Kidney glomerular epithelial cell (primary cell): ENCODE measurements at regions not wholly inside any gene's neighbourhood (a gene's known extent, or its start where the extent isn't known, plus 50 kb on each side); places are given as distances from the start of the nearest gene placed in this dataset.
"Not testable (repeated sequence)": the region's sequence is repeated elsewhere in the genome, so short reads cannot be mapped to it uniquely, and the experiment has no call there.

Experiments
- DNase-seq: peaks from one replicate; lab custom pipeline; 2025; lab: John Stamatoyannopoulos, UW

- not testable (repeated sequence) for DNase-seq
These were observed 1063.2 kb downstream of the DNAJB9 start for GRCh38 chr7:109632890-109633289.

- DNase-seq, result no peak
These were observed 1065.7 kb downstream of the DNAJB9 start for GRCh38 chr7:109635374-109635773.

DNA sequence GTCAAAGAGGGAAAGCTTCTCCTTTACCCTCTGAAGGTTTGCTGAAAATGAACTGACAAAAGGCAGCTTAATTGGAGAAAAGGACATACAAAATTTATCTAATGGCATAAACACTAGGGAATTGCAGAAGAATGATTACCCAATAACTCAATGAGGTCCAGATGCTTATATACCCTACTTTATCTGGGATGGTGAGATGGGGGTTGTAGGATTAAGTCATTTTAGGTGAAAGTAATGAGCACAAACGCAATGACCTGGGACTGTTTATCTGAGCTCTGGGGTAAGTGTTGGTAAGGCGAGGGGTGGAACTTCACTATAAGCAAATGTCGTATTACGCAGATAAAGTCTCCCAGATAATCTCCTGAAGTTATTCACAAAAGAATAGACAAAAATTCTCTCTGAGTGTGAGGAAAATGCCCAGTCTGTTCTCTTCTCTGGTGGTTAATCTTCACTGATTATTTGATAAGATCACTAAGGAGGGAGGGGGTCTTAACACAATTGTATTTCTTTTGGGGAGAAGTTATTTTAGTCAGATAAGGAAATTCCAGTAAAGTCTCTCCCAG lies 1067.8 kb downstream of the DNAJB9 start:
- DNase-seq, result no peak

- DNase-seq, result no peak
These were observed 1068.6 kb downstream of the DNAJB9 start for GRCh38 chr7:109638321-109638720.

- DNase-seq, result no peak
These were observed 1069.9 kb downstream of the DNAJB9 start for GRCh38 chr7:109639561-109639960.

- DNase-seq, result no peak
These were observed 1071.8 kb downstream of the DNAJB9 start for GRCh38 chr7:109641445-109641844.

DNA sequence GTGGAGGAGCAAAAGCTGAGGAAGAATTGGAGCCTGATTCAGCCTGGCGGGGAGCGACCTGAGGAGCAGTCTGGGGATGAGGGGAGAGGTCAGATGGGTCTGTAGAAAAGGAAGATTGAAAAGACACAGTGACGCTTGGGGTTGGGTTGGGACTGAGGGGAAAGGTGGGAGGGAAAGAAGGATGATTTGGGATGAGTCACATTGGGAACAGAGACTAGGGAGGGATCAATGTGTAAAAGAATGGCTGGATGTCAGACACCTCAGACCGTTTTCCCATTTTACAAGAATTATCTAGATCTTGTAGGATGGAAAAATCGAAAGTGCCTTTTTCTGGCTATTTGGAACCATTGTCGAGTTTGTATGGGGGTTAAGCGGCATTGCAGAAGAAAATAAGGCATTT lies 1076.5 kb downstream of the DNAJB9 start:
- DNase-seq, result no peak

GRCh38 chr7:109646594-109646993 lies 1076.9 kb downstream of the DNAJB9 start:
- DNase-seq, result not testable (repeated sequence)

DNA sequence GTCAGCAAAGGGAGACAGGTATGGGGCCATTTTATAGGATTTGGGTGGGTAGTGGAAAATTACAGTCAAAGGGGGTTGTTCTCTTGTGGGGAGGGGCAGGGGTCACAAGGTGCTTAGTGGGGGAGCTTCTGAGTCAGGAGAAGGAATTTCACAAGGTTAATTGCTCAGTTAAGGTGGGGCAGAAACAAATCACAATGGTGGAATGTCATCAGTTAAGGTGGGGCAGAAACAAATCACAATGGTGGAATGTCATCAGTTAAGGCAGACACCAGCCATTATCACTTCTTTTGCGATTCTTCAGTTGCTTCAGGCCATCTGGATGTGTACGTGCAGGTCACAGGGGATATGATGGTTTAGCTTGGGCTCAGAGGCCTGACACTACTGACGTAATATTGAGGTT lies 1077.6 kb downstream of the DNAJB9 start:
- DNase-seq, result not testable (repeated sequence)

DNA sequence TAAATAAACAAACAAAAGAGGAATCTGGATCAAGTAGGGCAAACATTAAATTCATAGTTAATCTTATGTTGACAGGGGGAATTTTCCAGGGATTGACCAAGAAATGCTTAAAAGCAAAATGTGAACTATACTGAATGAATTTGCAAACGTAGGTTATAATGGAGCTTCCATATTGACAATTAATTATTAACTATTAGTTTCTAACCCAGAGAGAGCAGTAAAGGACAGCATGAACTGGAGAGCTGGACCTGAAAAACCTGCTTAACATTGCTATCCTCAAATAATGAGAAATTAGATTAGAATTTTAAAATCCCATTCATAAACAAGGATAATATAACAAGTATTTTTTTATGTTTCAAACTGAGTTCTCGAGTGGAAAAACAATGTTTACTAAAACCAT lies 1089.6 kb downstream of the DNAJB9 start:
- DNase-seq, result no peak

- no peak for DNase-seq
These were observed 1090.7 kb downstream of the DNAJB9 start for GRCh38 chr7:109660401-109660800.

- DNase-seq, result no peak
These were observed 1094.1 kb downstream of the DNAJB9 start for GRCh38 chr7:109663806-109664205.

DNA sequence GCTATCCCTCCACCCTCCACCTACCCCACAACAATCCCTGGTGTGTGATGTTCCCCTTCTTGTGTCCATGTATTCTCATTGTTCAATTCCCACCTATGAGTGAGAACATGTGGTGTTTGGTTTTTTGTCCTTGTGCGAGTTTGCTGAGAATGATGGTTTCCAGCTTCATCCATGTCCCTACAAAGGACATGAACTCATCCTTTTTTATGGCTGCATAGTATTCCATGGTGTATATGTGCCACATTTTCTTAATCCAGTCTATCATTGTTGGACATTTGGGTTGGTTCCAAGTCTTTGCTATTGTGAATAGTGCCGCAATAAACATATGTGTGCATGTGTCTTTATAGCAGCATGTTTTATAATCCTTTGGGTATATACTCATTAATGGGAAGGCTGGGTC lies 1117.6 kb downstream of the DNAJB9 start:
- not testable (repeated sequence) for DNase-seq

DNA sequence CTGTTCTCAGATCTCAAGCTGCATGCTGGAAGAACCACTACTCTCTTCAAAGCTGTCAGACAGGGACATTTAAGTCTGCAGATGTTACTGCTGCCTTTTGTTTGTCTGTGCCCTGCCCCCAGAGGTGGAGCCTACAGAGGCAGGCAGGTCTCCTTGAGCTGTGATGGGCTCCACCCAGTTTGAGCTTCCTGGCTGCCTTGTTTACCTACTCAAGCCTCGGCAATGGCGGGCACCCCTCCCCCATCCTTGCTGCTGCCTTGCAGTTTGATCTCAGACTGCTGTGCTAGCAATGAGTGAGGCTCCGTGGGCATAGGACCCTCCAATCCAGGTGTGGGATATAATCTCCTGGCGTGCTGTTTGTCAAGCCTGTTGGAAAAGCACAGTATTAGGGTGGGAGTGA lies 1122.9 kb downstream of the DNAJB9 start:
- DNase-seq, result not testable (repeated sequence)

GRCh38 chr7:109694149-109695071 lies 1124.7 kb downstream of the DNAJB9 start:
- DNase-seq, result no peak

DNA sequence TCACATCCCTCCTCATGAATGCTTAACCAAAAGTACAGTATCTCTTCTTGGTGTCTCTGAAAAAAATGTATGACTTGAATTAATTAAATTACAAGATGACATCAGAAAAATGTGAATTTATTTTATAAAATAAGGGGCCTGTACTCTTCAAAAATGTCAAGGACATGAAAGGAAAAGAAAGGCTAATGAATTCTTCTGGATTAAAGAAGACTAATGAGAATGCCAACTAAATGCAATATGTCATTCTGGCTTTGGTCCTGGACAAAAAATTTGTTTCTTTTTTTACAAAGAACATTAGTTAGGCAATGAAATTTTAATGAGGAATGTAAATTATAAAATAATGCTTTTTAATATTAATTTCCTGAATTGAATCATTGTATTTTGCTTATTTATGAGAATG lies 1125.7 kb downstream of the DNAJB9 start:
- no peak for DNase-seq

DNA sequence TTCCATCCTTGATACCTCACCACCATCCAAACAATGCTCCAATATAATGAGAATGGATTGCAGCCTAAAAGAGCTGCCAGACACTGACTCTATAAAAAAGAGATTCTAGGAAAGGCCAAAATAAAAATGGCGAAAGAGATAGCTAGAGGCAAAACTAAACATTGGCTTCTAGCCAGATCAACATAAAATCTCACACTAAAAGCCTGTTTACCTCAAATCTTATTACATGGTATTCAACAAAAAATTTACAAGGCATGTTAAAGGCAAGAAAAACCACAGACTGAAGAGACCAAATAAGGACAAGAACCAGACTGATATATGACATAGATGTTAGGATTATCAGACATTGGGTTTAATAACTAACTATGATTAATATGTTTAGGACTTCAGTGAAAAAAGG lies 1127.0 kb downstream of the DNAJB9 start:
- no peak for DNase-seq

DNA sequence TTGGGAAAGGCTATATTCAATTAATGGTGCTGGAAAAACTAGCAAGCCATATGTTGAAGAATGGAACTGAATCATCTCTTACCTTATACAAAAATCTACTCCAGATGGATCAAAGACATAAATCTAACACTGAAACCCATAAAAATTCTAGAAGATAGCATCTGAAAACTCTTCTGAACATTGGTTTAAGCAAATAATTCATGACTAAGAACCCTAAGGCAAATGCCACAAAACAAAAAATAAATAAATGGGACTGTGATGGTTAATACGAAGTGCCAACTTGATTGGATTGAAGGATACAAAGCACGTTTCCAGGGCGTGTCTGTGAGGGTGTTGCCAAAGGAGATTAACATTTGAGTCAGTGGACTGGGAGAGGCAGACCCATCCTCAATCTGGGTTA lies 1130.0 kb downstream of the DNAJB9 start:
- no peak for DNase-seq

- DNase-seq, result no peak
These were observed 1143.7 kb downstream of the DNAJB9 start for GRCh38 chr7:109713366-109713765.

GRCh38 chr7:109719359-109719758 lies 1149.7 kb downstream of the DNAJB9 start:
- DNase-seq, result not testable (repeated sequence)

GRCh38 chr7:109734601-109735000 lies 1164.9 kb downstream of the DNAJB9 start:
- no peak for DNase-seq

- DNase-seq, result no peak
These were observed 1166.2 kb downstream of the DNAJB9 start for GRCh38 chr7:109735881-109736280.

GRCh38 chr7:109745677-109746410 lies 1176.2 kb downstream of the DNAJB9 start:
- DNase-seq, result no peak
